BLaER1 treated with 17β-estradiol and CSF1 and Interleukin-3, amounts not matched to agents 10 nM and 100 nM (cell line): ENCODE measurements at regions not wholly inside any gene's neighbourhood (a gene's known extent, or its start where the extent isn't known, plus 50 kb on each side); places are given as distances from the start of the nearest gene placed in this dataset.

ENCODE experiments used
- H3K27ac ChIP-seq, 11 experiments: shearing (Covaris generic); formaldehyde crosslinking; 2 replicates each; pipeline ENCODE4 v1.8.1; 2022
- H3K27me3 ChIP-seq, 11 experiments: shearing (Covaris generic); formaldehyde crosslinking; 2 replicates each; pipeline ENCODE4 v1.8.1; 2022
- H3K36me3 ChIP-seq, 11 experiments: shearing (Covaris generic); formaldehyde crosslinking; 2 replicates each; pipeline ENCODE4 v1.8.1; 2022
- H3K4me1 ChIP-seq, 10 experiments: shearing (Covaris generic); formaldehyde crosslinking; 2 replicates each; pipeline ENCODE4 v1.8.1; 2022
- H3K4me2 ChIP-seq, 11 experiments: shearing (Covaris generic); formaldehyde crosslinking; 2 replicates each; pipeline ENCODE4 v1.8.1; 2022
- H3K4me3 ChIP-seq, 10 experiments: shearing (Covaris generic); formaldehyde crosslinking; 2 replicates each; pipeline ENCODE4 v1.8.1; 2022
- H3K9ac ChIP-seq, 11 experiments: shearing (Covaris generic); formaldehyde crosslinking; 2 replicates each; pipeline ENCODE4 v1.8.1; 2022
- H3K9me3 ChIP-seq, 11 experiments: shearing (Covaris generic); formaldehyde crosslinking; replicated peaks in 1 of 11; 2 replicates each; pipeline ENCODE4 v1.8.1; 2022
- H4K20me1 ChIP-seq, 11 experiments: shearing (Covaris generic); formaldehyde crosslinking; 2 replicates each; pipeline ENCODE4 v1.8.1; 2022
- Cebpa-rat ChIP-seq, 11 experiments: shearing (Covaris generic); IDR thresholded peaks; 2 replicates each; pipeline ENCODE4 v1.8.1; 2022

- no peak for TF ChIP-seq Cebpa-rat (IDR thresholded peaks at IDR 0.05)
- Histone ChIP-seq H3K4me1 (peaks cover 0 to 10% (median 0%) of the 10 kb centered on the region in 10 experiments; a peak in 1 of 20 replicates), H3K27me3 (no peaks in the 10 kb centered on the region)
Observed at GRCh38 chr10:121108051-121108450, 256.9 kb downstream of the WDR11 start.

GRCh38 chr10:121110369-121110768 lies 259.2 kb downstream of the WDR11 start:
- Histone ChIP-seq H4K20me1 (no peaks in the 10 kb centered on the region), H3K27ac (no peak overlapping the region), H3K4me3 (no peak overlapping the region), H3K9me3 (peaks cover under 1 to 9% (median 6%) of the 10 kb centered on the region in 11 experiments; a peak in 11 of 22 replicates), H3K27me3 (no peaks in the 10 kb centered on the region), H3K4me1 (peaks cover 0 to 10% (median 0%) of the 10 kb centered on the region in 10 experiments; a peak in 1 of 20 replicates), H3K9ac (no peak overlapping the region), H3K4me2 (no peak overlapping the region), H3K36me3 (no peaks in the 10 kb centered on the region)
- TF ChIP-seq Cebpa-rat (IDR thresholded peaks at IDR 0.05) = no peak

More at GRCh38 chr10:121108051-121108450, 256.9 kb downstream of the WDR11 start:
- no peak overlapping the region for H3K27ac ChIP-seq
- H4K20me1 ChIP-seq = no peaks in the 10 kb centered on the region
- H3K4me3 ChIP-seq = no peak overlapping the region
- H3K9ac ChIP-seq = no peak overlapping the region
- no peaks in the 10 kb centered on the region for H3K9me3 ChIP-seq
- no peaks in the 10 kb centered on the region for H3K36me3 ChIP-seq
- no peak overlapping the region for H3K4me2 ChIP-seq

- TF ChIP-seq Cebpa-rat (IDR thresholded peaks at IDR 0.05) = no peak
- Histone ChIP-seq H4K20me1 (no peaks in the 10 kb centered on the region), H3K4me2 (no peak overlapping the region), H3K27ac (no peak overlapping the region), H3K9ac (no peak overlapping the region), H3K27me3 (no peaks in the 10 kb centered on the region), H3K36me3 (no peaks in the 10 kb centered on the region), H3K4me1 (peaks cover 0 to 10% (median 0%) of the 10 kb centered on the region in 10 experiments; a peak in 1 of 20 replicates), H3K9me3 (peaks cover 17 to 27% (median 22%) of the 10 kb centered on the region in 11 experiments), H3K4me3 (no peak overlapping the region)
Observed at GRCh38 chr10:121112136-121112535, 261.0 kb downstream of the WDR11 start.

- no peak overlapping the region for H3K4me3 ChIP-seq
- H3K27me3 ChIP-seq = no peaks in the 10 kb centered on the region
- no peak overlapping the region for H3K27ac ChIP-seq
- H3K4me1 ChIP-seq = peaks cover 0 to 10% (median 0%) of the 10 kb centered on the region in 10 experiments; a peak in 1 of 20 replicates
- H3K4me2 ChIP-seq = no peak overlapping the region
- H3K36me3 ChIP-seq = no peaks in the 10 kb centered on the region
- H4K20me1 ChIP-seq = no peaks in the 10 kb centered on the region
- H3K9me3 ChIP-seq = peaks cover 17 to 31% (median 24%) of the 10 kb centered on the region in 11 experiments
- H3K9ac ChIP-seq = no peak overlapping the region
- no peak for TF ChIP-seq Cebpa-rat (IDR thresholded peaks at IDR 0.05)
Observed at GRCh38 chr10:121112579-121113384, 261.6 kb downstream of the WDR11 start.

GRCh38 chr10:121113385-121113696 lies 262.2 kb downstream of the WDR11 start:
- peaks cover 17 to 31% (median 24%) of the 10 kb centered on the region in 11 experiments for H3K9me3 ChIP-seq
- H3K36me3 ChIP-seq = no peaks in the 10 kb centered on the region
- H3K4me2 ChIP-seq = no peak overlapping the region
- no peak overlapping the region for H3K27ac ChIP-seq
- no peak for TF ChIP-seq Cebpa-rat (IDR thresholded peaks at IDR 0.05)
- no peaks in the 10 kb centered on the region for H4K20me1 ChIP-seq
- no peak overlapping the region for H3K9ac ChIP-seq
- H3K4me3 ChIP-seq = no peak overlapping the region
- H3K4me1 ChIP-seq = peaks cover 0 to 10% (median 0%) of the 10 kb centered on the region in 10 experiments; a peak in 1 of 20 replicates
- no peaks in the 10 kb centered on the region for H3K27me3 ChIP-seq

- Histone ChIP-seq H3K4me1 (peaks cover 0 to 10% (median 0%) of the 10 kb centered on the region in 10 experiments; a peak in 1 of 20 replicates), H3K27me3 (no peaks in the 10 kb centered on the region), H3K4me3 (no peak overlapping the region), H3K9ac (no peak overlapping the region), H3K4me2 (no peak overlapping the region), H3K27ac (no peak overlapping the region), H4K20me1 (no peaks in the 10 kb centered on the region), H3K36me3 (no peaks in the 10 kb centered on the region), H3K9me3 (peaks cover 17 to 31% (median 24%) of the 10 kb centered on the region in 11 experiments)
- TF ChIP-seq Cebpa-rat (IDR thresholded peaks at IDR 0.05) = no peak
Observed at GRCh38 chr10:121113911-121114310, 262.7 kb downstream of the WDR11 start.

GRCh38 chr10:121115154-121115553 lies 264.0 kb downstream of the WDR11 start:
- no peak overlapping the region for H3K9ac ChIP-seq
- no peak for TF ChIP-seq Cebpa-rat (IDR thresholded peaks at IDR 0.05)
- no peak overlapping the region for H3K4me3 ChIP-seq
- no peaks in the 10 kb centered on the region for H3K36me3 ChIP-seq
- H3K9me3 ChIP-seq = peaks cover 17 to 31% (median 24%) of the 10 kb centered on the region in 11 experiments
- H4K20me1 ChIP-seq = no peaks in the 10 kb centered on the region
- H3K4me1 ChIP-seq = peaks cover 0 to 10% (median 0%) of the 10 kb centered on the region in 10 experiments; a peak in 1 of 20 replicates
- no peak overlapping the region for H3K27ac ChIP-seq
- H3K27me3 ChIP-seq = no peaks in the 10 kb centered on the region
- H3K4me2 ChIP-seq = no peak overlapping the region

GRCh38 chr10:121121462-121121861 lies 270.3 kb downstream of the WDR11 start:
- Histone ChIP-seq H3K27ac (no peak overlapping the region), H3K4me3 (no peak overlapping the region), H3K4me1 (no peaks in the 10 kb centered on the region), H3K4me2 (no peak overlapping the region), H3K9me3 (peaks cover 6 to 11% (median 9%) of the 10 kb centered on the region in 11 experiments; a peak in 19 of 22 replicates), H3K36me3 (no peaks in the 10 kb centered on the region), H3K27me3 (no peaks in the 10 kb centered on the region), H3K9ac (no peak overlapping the region), H4K20me1 (no peaks in the 10 kb centered on the region)
- TF ChIP-seq Cebpa-rat (IDR thresholded peaks at IDR 0.05) = no peak

- no peak overlapping the region for H3K4me3 ChIP-seq
- H3K36me3 ChIP-seq = no peaks in the 10 kb centered on the region
- no peak overlapping the region for H3K27ac ChIP-seq
- H3K4me2 ChIP-seq = no peak overlapping the region
- no peak overlapping the region for H3K9ac ChIP-seq
- no peaks in the 10 kb centered on the region for H4K20me1 ChIP-seq
- no peaks in the 10 kb centered on the region; a peak in 1 of 22 replicates for H3K9me3 ChIP-seq
- no peak for TF ChIP-seq Cebpa-rat (IDR thresholded peaks at IDR 0.05)
- H3K4me1 ChIP-seq = no peaks in the 10 kb centered on the region
- no peaks in the 10 kb centered on the region for H3K27me3 ChIP-seq
Observed at GRCh38 chr10:121127151-121127906, 276.2 kb downstream of the WDR11 start.
